Activated CD8-positive, alpha-beta memory T cell treated with anti-CD3 and anti-CD28 coated beads for 48 hours (primary cell): ENCODE measurements at regions not wholly inside any gene's neighbourhood (a gene's known extent, or its start where the extent isn't known, plus 50 kb on each side); places are given as distances from the start of the nearest gene placed in this dataset.
"Not testable (repeated sequence)": the region's sequence is repeated elsewhere in the genome, so short reads cannot be mapped to it uniquely, and the experiment has no call there.

Experiments used
- DNase-seq, 3 experiments: peaks; one replicate each; pipeline ENCODE4 v3.0.0-alpha.2; 2020; ENCODE audit warnings: low read depth in 2 of 3, low spot score in 2 of 3

- no peak for DNase-seq
Observed at GRCh38 chr5:19261879-19262278, 726.1 kb downstream of the CDH18 start.

GRCh38 chr5:19264821-19265220 lies 723.2 kb downstream of the CDH18 start:
- DNase-seq, result no peak

- DNase-seq, result no peak
Observed at GRCh38 chr5:19266791-19267190, 721.2 kb downstream of the CDH18 start.

- DNase-seq, result no peak
Observed at GRCh38 chr5:19270153-19270552, 717.8 kb downstream of the CDH18 start.

- no peak for DNase-seq
Observed at GRCh38 chr5:19274578-19274977, 713.4 kb downstream of the CDH18 start.

GRCh38 chr5:19285286-19285685 lies 702.7 kb downstream of the CDH18 start:
- DNase-seq, result no peak

- DNase-seq, result not testable (repeated sequence)
Observed at GRCh38 chr5:19287548-19288277, 700.3 kb downstream of the CDH18 start.

GRCh38 chr5:19288311-19288710 lies 699.7 kb downstream of the CDH18 start:
- not testable (repeated sequence) for DNase-seq

GRCh38 chr5:19297934-19298333 lies 690.1 kb downstream of the CDH18 start:
- DNase-seq, result no peak

GRCh38 chr5:19301271-19301670 lies 686.7 kb downstream of the CDH18 start:
- DNase-seq, result no peak

- DNase-seq, result no peak
Observed at GRCh38 chr5:19314840-19315239, 673.2 kb downstream of the CDH18 start.

GRCh38 chr5:19319252-19319651 lies 668.7 kb downstream of the CDH18 start:
- DNase-seq, result no peak

- DNase-seq, result no peak
Observed at GRCh38 chr5:19322716-19323485, 665.1 kb downstream of the CDH18 start.

- DNase-seq, result no peak
Observed at GRCh38 chr5:19334278-19334677, 653.7 kb downstream of the CDH18 start.

GRCh38 chr5:19342942-19343341 lies 645.1 kb downstream of the CDH18 start:
- no peak for DNase-seq

- no peak for DNase-seq
Observed at GRCh38 chr5:19352120-19352519, 635.9 kb downstream of the CDH18 start.

- DNase-seq, result no peak
Observed at GRCh38 chr5:19369048-19369447, 619.0 kb downstream of the CDH18 start.

GRCh38 chr5:19369561-19369960 lies 618.4 kb downstream of the CDH18 start:
- DNase-seq, result no peak

- no peak for DNase-seq
Observed at GRCh38 chr5:19370655-19371386, 617.2 kb downstream of the CDH18 start.

GRCh38 chr5:19388391-19388790 lies 599.6 kb downstream of the CDH18 start:
- no peak for DNase-seq

GRCh38 chr5:19401032-19401431 lies 587.0 kb downstream of the CDH18 start:
- no peak for DNase-seq
